HCT116 (cell line): ENCODE measurements at regions not wholly inside any gene's neighbourhood (a gene's known extent, or its start where the extent isn't known, plus 50 kb on each side); places are given as distances from the start of the nearest gene placed in this dataset.

ENCODE experiments used
- ATAC-seq: fragments of 200-7000 bp; cut with Tn5 transposase; 2 replicates; pipeline ENCODE4 v1.9.1; 2020; ENCODE audit warnings: mild to moderate bottlenecking, moderate library complexity
- BruUV-seq: library from RNA; stranded (reverse); fragments of 400-500 nt; replicated peaks from 2 replicates; lab custom pipeline; 2021; lab: Mats Ljungman, UMichigan
- CTCF ChIA-PET: fragments of 300-600 bp; sonication (Branson Sonifier 250); formaldehyde crosslinking; loops from one replicate; lab custom pipeline; 2021; ENCODE audit warnings: antibody characterized with exemption; lab: Charles Lee
- POLR2A ChIA-PET: fragments of 300-600, 350-600 bp; sonication (Branson Sonifier 250); formaldehyde crosslinking; loops from one replicate; lab custom pipeline; 2021; ENCODE audit warnings: antibody characterized with exemption; lab: Charles Lee
- RAD21 ChIA-PET, 2 experiments: fragments of 300-600 bp; sonication (Branson Sonifier 250); formaldehyde crosslinking; loops; one replicate each; lab custom pipeline; 2023; ENCODE audit warnings: low total read pairs in 2 of 2; ENCODE audit not compliant: uncharacterized antibody in 2 of 2, unreplicated experiment in 2 of 2, low non-redundant PET in 1 of 2; lab: Charles Lee
- DNase-seq: peaks from one replicate; pipeline ENCODE4 v3.0.0-alpha.2; 2010; ENCODE audit warnings: low read depth, low spot score
- H2AFZ ChIP-seq: fragments of 200-600 bp; shearing (Covaris generic), sonication (generic); 2 replicates; pipeline ENCODE4 v1.6.1; 2017; ENCODE audit warnings: low read depth, mixed run types, mixed read lengths, antibody characterized with exemption, low read length; ENCODE audit not compliant: poor library complexity, severe bottlenecking
- H3K27ac ChIP-seq: 2 replicates; pipeline ENCODE4 v1.5.1; 2012; ENCODE audit warnings: low read depth, low read length
- H3K27me3 ChIP-seq: fragments of 200-600 bp; sonication (generic); 2 replicates; pipeline ENCODE4 v1.6.1; 2016; ENCODE audit warnings: mixed run types, low read length, mixed read lengths; ENCODE audit not compliant: insufficient read depth
- H3K36me3 ChIP-seq, 2 experiments: fragments of 200-500 bp in 1 of 2; fragments of 200-600 bp in 1 of 2; sonication (Bioruptor generic) in 1 of 2; sonication (generic) in 1 of 2; 2 replicates each; pipeline versions ENCODE4 v1.5.1 to v1.6.1; 2014 to 2016; ENCODE audit warnings: low read length in 2 of 2, inconsistent platforms in 1 of 2, mixed read lengths in 1 of 2, mixed run types in 1 of 2; ENCODE audit not compliant: insufficient read depth in 2 of 2, control insufficient read depth in 1 of 2
- H3K4me1 ChIP-seq, 2 experiments: fragments of 200-600 bp in 1 of 2; sonication (generic) in 1 of 2; 2 replicates each; pipeline versions ENCODE4 v1.5.1 to v1.6.1; 2012 to 2017; ENCODE audit warnings: low read length in 2 of 2, inconsistent platforms in 1 of 2, mild to moderate bottlenecking in 1 of 2, mixed read lengths in 1 of 2, mixed run types in 1 of 2, moderate library complexity in 1 of 2; ENCODE audit not compliant: insufficient read depth in 2 of 2, control insufficient read depth in 1 of 2
- H3K4me2 ChIP-seq: fragments of 200-600 bp; sonication (generic); 2 replicates; pipeline ENCODE4 v1.6.1; 2017; ENCODE audit warnings: mixed run types, low read length, mixed read lengths
- H3K4me3 ChIP-seq, 2 experiments: fragments of 200-600 bp in 1 of 2; sonication (generic) in 1 of 2; replicated peaks in 1 of 2; 2 replicates each; pipeline ENCODE4 v1.5.1; 2011 to 2016; ENCODE audit warnings: low read length in 2 of 2, control low read depth in 1 of 2, low read depth in 1 of 2, mild to moderate bottlenecking in 1 of 2, mixed read lengths in 1 of 2, mixed run types in 1 of 2
- H3K79me2 ChIP-seq: fragments of 200-600 bp; sonication (generic); 2 replicates; pipeline ENCODE4 v1.6.1; 2017; ENCODE audit warnings: mild to moderate bottlenecking, mixed run types, low read length, moderate library complexity, mixed read lengths; ENCODE audit not compliant: insufficient read depth
- H3K9ac ChIP-seq: fragments of 200-600 bp; sonication (generic); 2 replicates; pipeline ENCODE4 v1.6.1; 2016; ENCODE audit warnings: low read length, mixed read lengths
- H3K9me2 ChIP-seq: fragments of 200-600 bp; sonication (generic), shearing (Covaris generic); 2 replicates; pipeline ENCODE4 v1.6.1; 2017; ENCODE audit warnings: mixed run types, mild to moderate bottlenecking, moderate library complexity; ENCODE audit not compliant: insufficient read depth
- H3K9me3 ChIP-seq, 2 experiments: fragments of 200-500 bp in 1 of 2; fragments of 200-600 bp in 1 of 2; sonication (Bioruptor generic) in 1 of 2; sonication (generic) in 1 of 2; 2 replicates each; pipeline ENCODE4 v1.6.1; 2014 to 2017; ENCODE audit warnings: low read length in 2 of 2, mixed read lengths in 2 of 2, inconsistent platforms in 1 of 2, low read depth in 1 of 2, mild to moderate bottlenecking in 1 of 2, mixed run types in 1 of 2, moderate library complexity in 1 of 2; ENCODE audit not compliant: control insufficient read depth in 1 of 2, insufficient read depth in 1 of 2
- H4K20me1 ChIP-seq: fragments of 200-600 bp; sonication (generic), shearing (Covaris generic); 2 replicates; pipeline ENCODE4 v1.6.1; 2017; ENCODE audit warnings: mixed run types, mild to moderate bottlenecking, moderate library complexity; ENCODE audit not compliant: insufficient read depth
- CTCF ChIP-seq, 3 experiments: fragments of 200-600 bp in 1 of 3; sonication (generic) in 1 of 3; IDR thresholded peaks in 2 of 3; conservative IDR thresholded peaks in 1 of 3; 2 replicates each; pipeline ENCODE4 v1.5.1; 2012 to 2017; ENCODE audit warnings: low read depth in 2 of 3, low read length in 2 of 3, antibody characterized with exemption in 1 of 3, borderline replicate concordance in 1 of 3, control low read depth in 1 of 3, mild to moderate bottlenecking in 1 of 3, mixed read lengths in 1 of 3, mixed run types in 1 of 3, moderate library complexity in 1 of 3; ENCODE audit not compliant: insufficient read depth in 1 of 3
- EGR1 ChIP-seq: IDR thresholded peaks from 2 replicates; pipeline ENCODE4 v1.6.1; 2012; ENCODE audit warnings: low read depth
- FOSL1 ChIP-seq: IDR thresholded peaks from 2 replicates; pipeline ENCODE4 v1.6.1; 2012; ENCODE audit warnings: low read depth
- JUND ChIP-seq: IDR thresholded peaks from 2 replicates; pipeline ENCODE4 v1.6.1; 2012
- MAX ChIP-seq: IDR thresholded peaks from 2 replicates; pipeline ENCODE4 v1.6.1; 2012
- TCF7L2 ChIP-seq: IDR thresholded peaks from 2 replicates; pipeline ENCODE4 v1.7.0; 2011; ENCODE audit warnings: borderline replicate concordance, inconsistent platforms; ENCODE audit not compliant: insufficient read depth, insufficient read length; ENCODE audit errors: extremely low read depth
- ZFX ChIP-seq: fragments of 450-650 bp; IDR thresholded peaks from 2 replicates; pipeline ENCODE4 v1.6.1; 2017
- intact Hi-C: fragments of 100-400 bp; cut with micrococcal nuclease; formaldehyde crosslinking; loops from 2 replicates; pipeline ENCODE4 v1.10.0; 2022

DNA sequence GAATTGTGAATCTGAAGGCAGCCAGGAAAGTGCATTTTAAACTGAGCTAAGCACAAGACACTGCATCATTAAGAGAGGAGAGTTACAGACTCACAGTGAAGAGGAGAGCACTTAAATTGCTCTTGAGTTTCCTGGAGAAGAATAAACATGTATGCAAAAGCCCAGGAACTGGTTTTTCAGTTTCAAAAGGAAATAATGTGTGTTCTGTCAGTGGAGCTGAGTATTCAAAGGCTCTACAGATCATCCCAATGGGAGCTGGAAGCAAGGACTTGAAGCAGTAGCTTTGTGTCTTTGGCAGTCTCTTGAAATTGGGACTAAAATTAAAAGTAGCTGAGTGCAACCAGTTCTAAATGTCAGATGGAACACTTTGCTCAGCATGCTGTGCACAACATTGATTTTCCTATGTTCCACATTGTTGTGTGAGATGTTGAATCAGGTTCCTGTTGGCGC, 147.5 kb upstream of the ANK2 start:
- TF ChIP-seq MAX (no peak), CTCF (IDR thresholded peaks at IDR 0.05 in 2 of 3, conservative IDR thresholded peaks at IDR 0.05 in 1 of 3; ENCODE audit: borderline replicate concordance in 1 of 3, insufficient read depth in 1 of 3, low read depth in 2 of 3, low read length in 2 of 3) (no peak), JUND (no peak), ZFX (no peak)
- TF ChIP-seq, all 23 proteins: peak for 0
- DNase-seq (no peak), ATAC-seq (no peak)
- ChIA-PET RAD21 (no interaction called here), POLR2A (no interaction called here), CTCF (no interaction called here)
- Histone ChIP-seq H3K4me3 (no peak overlapping the region), H2AFZ (no peak overlapping the region), H3K9me2 (no peaks in the 10 kb centered on the region; the same call in 1 of the 2 replicates), H3K27me3 (0 out of 2 replicates have a peak, but pooled peaks cover 1% of the 10 kb centered on the region), H3K27ac (no peak overlapping the region), H3K4me1 (peaks cover 4 to 14% of the 10 kb centered on the region in 2 experiments), H4K20me1 (no peaks in the 10 kb centered on the region), H3K36me3 (no peaks in the 10 kb centered on the region), H3K9me3 (no peaks in the 10 kb centered on the region), H3K79me2 (no peaks in the 10 kb centered on the region), H3K9ac (no peak overlapping the region), H3K4me2 (no peak overlapping the region)
- BruUV-seq: no TSS peak
- intact Hi-C loops: no loop called here

- no peak for ATAC-seq
- Histone ChIP-seq H3K9ac (no peak overlapping the region), H4K20me1 (no peaks in the 10 kb centered on the region), H3K9me3 (no peaks in the 10 kb centered on the region), H3K4me3 (no peak overlapping the region), H3K4me1 (peaks cover 4 to 18% of the 10 kb centered on the region in 2 experiments), H3K27ac (no peak overlapping the region), H3K4me2 (peak overlapping the region; percentile 37; the same call in 1 of the 2 replicates), H3K27me3 (no peaks in the 10 kb centered on the region), H3K9me2 (no peaks in the 10 kb centered on the region; the same call in 1 of the 2 replicates), H3K79me2 (no peaks in the 10 kb centered on the region), H2AFZ (no peak overlapping the region), H3K36me3 (no peaks in the 10 kb centered on the region)
- ChIA-PET RAD21 (no interaction called here), POLR2A (no interaction called here), CTCF (interaction anchor here (1.3 kb wide), 1 partner anchor 46 kb away, joined by 4 read pairs; no protein-coding TSS in a partner anchor)
- no peak for DNase-seq
- BruUV-seq: no TSS peak
- intact Hi-C loops: no loop called here
- no peak for TF ChIP-seq CTCF (IDR thresholded peaks at IDR 0.05 in 2 of 3, conservative IDR thresholded peaks at IDR 0.05 in 1 of 3; ENCODE audit: borderline replicate concordance in 1 of 3, insufficient read depth in 1 of 3, low read depth in 2 of 3, low read length in 2 of 3)
- TF ChIP-seq EGR1: 0 out of 2 replicates have a peak, but pooled peaks have one; percentile 15
- no peak for TF ChIP-seq TCF7L2
- peak; percentile 28; the same call in 1 of the 2 replicates for TF ChIP-seq FOSL1
These were observed 143.7 kb upstream of the ANK2 start for GRCh38 chr4:112905728-112906127.
